SK-N-SH (cell line): ENCODE measurements at regions not wholly inside any gene's neighbourhood (a gene's known extent, or its start where the extent isn't known, plus 50 kb on each side); places are given as distances from the start of the nearest gene placed in this dataset.
A peak's percentile ranks its signal among the peaks of the same experiment; 100 is the strongest.

ENCODE experiments used
- CTCF ChIA-PET: fragments of 300-600, 350-600 bp; formaldehyde crosslinking; extraction: SDS; loops from one replicate; lab custom pipeline; 2021; lab: Yijun Ruan, JAX
- POLR2A ChIA-PET: fragments of 350-600 bp; sonication (Branson Sonifier 250); formaldehyde crosslinking; extraction: SDS; loops from one replicate; lab custom pipeline; 2020; ENCODE audit warnings: antibody characterized with exemption, inconsistent platforms; lab: Yijun Ruan, JAX
- DNase-seq: peaks from one replicate; pipeline ENCODE4 v3.0.0; 2012
- H2AFZ ChIP-seq: fragments of 200-600 bp; sonication (generic); 2 replicates; pipeline ENCODE4 v1.8.1; 2016; ENCODE audit warnings: antibody characterized with exemption, mild to moderate bottlenecking, low read depth
- H3F3A ChIP-seq: fragments of 200-600 bp; sonication (generic); replicated peaks from 2 replicates; pipeline ENCODE3; 2016; ENCODE audit warnings: antibody characterized with exemption, mild to moderate bottlenecking; ENCODE audit not compliant: insufficient read depth
- H3K27ac ChIP-seq, 2 experiments: fragments of 200-500 bp in 1 of 2; fragments of 200-600 bp in 1 of 2; sonication (Bioruptor generic) in 1 of 2; sonication (generic), shearing (Covaris generic) in 1 of 2; 2 replicates each; pipeline versions ENCODE4 v1.5.1 to v1.6.1; 2014 to 2016; ENCODE audit warnings: low read depth in 2 of 2, inconsistent platforms in 1 of 2, low read length in 1 of 2, mild to moderate bottlenecking in 1 of 2, mixed read lengths in 1 of 2
- H3K27me3 ChIP-seq: fragments of 200-600 bp; sonication (generic), shearing (Covaris generic); 2 replicates; pipeline ENCODE4 v1.6.1; 2016; ENCODE audit warnings: mixed run types; ENCODE audit not compliant: insufficient read depth
- H3K36me3 ChIP-seq, 2 experiments: fragments of 200-500 bp in 1 of 2; fragments of 200-600 bp in 1 of 2; sonication (Bioruptor generic) in 1 of 2; sonication (generic) in 1 of 2; replicated peaks in 1 of 2; 2 replicates each; pipeline versions ENCODE3 to v1.5.1; 2014 to 2016; ENCODE audit warnings: low read length in 1 of 2, mild to moderate bottlenecking in 1 of 2; ENCODE audit not compliant: insufficient read depth in 2 of 2, control insufficient read depth in 1 of 2
- H3K4me1 ChIP-seq, 2 experiments: fragments of 200-500 bp in 1 of 2; fragments of 200-600 bp in 1 of 2; sonication (Bioruptor generic) in 1 of 2; sonication (generic), shearing (Covaris generic) in 1 of 2; 2 replicates each; pipeline versions ENCODE4 v1.5.1 to v1.6.1; 2014 to 2016; ENCODE audit warnings: low read depth in 1 of 2, low read length in 1 of 2, mixed run types in 1 of 2; ENCODE audit not compliant: insufficient read depth in 2 of 2, control insufficient read depth in 1 of 2
- H3K4me2 ChIP-seq: fragments of 200-600 bp; sonication (generic), shearing (Covaris generic); 2 replicates; pipeline ENCODE4 v1.6.1; 2017; ENCODE audit warnings: mixed run types
- H3K4me3 ChIP-seq, 2 experiments: fragments of 200-500 bp in 1 of 2; fragments of 200-600 bp in 1 of 2; sonication (Bioruptor generic) in 1 of 2; sonication (generic), shearing (Covaris generic) in 1 of 2; 2 replicates each; pipeline versions ENCODE4 v1.5.1 to v1.8.1; 2014 to 2016; ENCODE audit warnings: low read depth in 2 of 2, inconsistent platforms in 1 of 2, low read length in 1 of 2, mild to moderate bottlenecking in 1 of 2, mixed read lengths in 1 of 2, moderate library complexity in 1 of 2
- H3K79me2 ChIP-seq: fragments of 200-600 bp; sonication (generic); 2 replicates; pipeline ENCODE4 v1.8.1; 2017; ENCODE audit warnings: mild to moderate bottlenecking; ENCODE audit not compliant: insufficient read depth
- H3K9ac ChIP-seq: fragments of 200-600 bp; sonication (generic); 2 replicates; pipeline ENCODE4 v1.6.1; 2017; ENCODE audit warnings: mixed run types
- H3K9me2 ChIP-seq: fragments of 200-600 bp; sonication (generic); 2 replicates; pipeline ENCODE4 v1.6.1; 2017; ENCODE audit warnings: mixed run types
- H3K9me3 ChIP-seq: fragments of 200-600 bp; sonication (generic); 2 replicates; pipeline ENCODE4 v1.6.1; 2017; ENCODE audit warnings: mixed run types, mild to moderate bottlenecking, moderate library complexity
- H4K20me1 ChIP-seq: fragments of 200-600 bp; sonication (generic); 2 replicates; pipeline ENCODE4 v1.6.1; 2017; ENCODE audit warnings: mild to moderate bottlenecking, mixed run types; ENCODE audit not compliant: insufficient read depth
- CHD2 ChIP-seq: fragments of 150-350 bp; IDR thresholded peaks from 2 replicates; pipeline ENCODE4 v1.6.1; 2018; ENCODE audit warnings: low read length; ENCODE audit not compliant: partially characterized antibody
- CTCF ChIP-seq: fragments of 200-600 bp; sonication (generic); IDR thresholded peaks from 2 replicates; pipeline ENCODE4 v1.6.1; 2017; ENCODE audit warnings: antibody characterized with exemption, mild to moderate bottlenecking, moderate library complexity
- ELF1 ChIP-seq: IDR thresholded peaks from 2 replicates; pipeline ENCODE4 v1.4.0; 2012
- EP300 ChIP-seq, 2 experiments: IDR thresholded peaks; 2 replicates each; pipeline versions ENCODE4 v1.4.0 to v1.6.1; 2012; ENCODE audit warnings: borderline replicate concordance in 1 of 2, low read depth in 1 of 2, low read length in 1 of 2
- FOSL2 ChIP-seq: IDR thresholded peaks from 2 replicates; pipeline ENCODE4 v1.4.0; 2012; ENCODE audit warnings: low read depth, mild to moderate bottlenecking, moderate library complexity, borderline replicate concordance
- FOXM1 ChIP-seq: IDR thresholded peaks from 2 replicates; pipeline ENCODE4 v1.4.0; 2012; ENCODE audit warnings: low read depth, mild to moderate bottlenecking
- GABPA ChIP-seq: IDR thresholded peaks from 2 replicates; pipeline ENCODE4 v1.4.0; 2012; ENCODE audit warnings: low read depth, mild to moderate bottlenecking
- GATA2 ChIP-seq: sonication (generic); formaldehyde crosslinking; IDR thresholded peaks from 2 replicates; pipeline ENCODE4 v1.5.0; 2020; ENCODE audit warnings: mild to moderate bottlenecking, missing genetic modification reagents
- IRF3 ChIP-seq: fragments of 150-350 bp; IDR thresholded peaks from 2 replicates; pipeline ENCODE4 v1.6.1; 2016; ENCODE audit warnings: mild to moderate bottlenecking, low read depth, low read length
- MXI1 ChIP-seq: IDR thresholded peaks from 2 replicates; pipeline ENCODE4 v1.6.1; 2012; ENCODE audit warnings: mild to moderate bottlenecking, low read depth, low read length, improper control_type of control experiment
- NFIC ChIP-seq: IDR thresholded peaks from 2 replicates; pipeline ENCODE4 v1.4.0; 2012; ENCODE audit warnings: borderline replicate concordance
- NRF1 ChIP-seq: IDR thresholded peaks from 2 replicates; pipeline ENCODE4 v1.6.1; 2012; ENCODE audit warnings: low read depth, mild to moderate bottlenecking, low read length
- PBX3 ChIP-seq: IDR thresholded peaks from 2 replicates; pipeline ENCODE4; 2012
- POLR2AphosphoS5 ChIP-seq: IDR thresholded peaks from 2 replicates; pipeline ENCODE4 v1.6.1; 2012; ENCODE audit warnings: low read depth, low read length
- RFX5 ChIP-seq: IDR thresholded peaks from 2 replicates; pipeline ENCODE4 v1.6.1; 2012; ENCODE audit warnings: mild to moderate bottlenecking, improper control_type of control experiment, low read length
- RXRA ChIP-seq: IDR thresholded peaks from 2 replicates; pipeline ENCODE4 v1.4.0; 2012; ENCODE audit warnings: low read depth, mild to moderate bottlenecking, borderline replicate concordance
- SIN3A ChIP-seq: IDR thresholded peaks from 2 replicates; pipeline ENCODE4 v1.6.1; 2012; ENCODE audit warnings: low read depth, mild to moderate bottlenecking, low read length, moderate library complexity, borderline replicate concordance
- TAF1 ChIP-seq: IDR thresholded peaks from 2 replicates; pipeline ENCODE4 v1.6.1; 2012; ENCODE audit warnings: low read depth, mild to moderate bottlenecking, low read length, moderate library complexity, borderline replicate concordance
- TCF12 ChIP-seq: IDR thresholded peaks from 2 replicates; pipeline ENCODE4 v1.4.0; 2012
- TEAD4 ChIP-seq: IDR thresholded peaks from 2 replicates; pipeline ENCODE4 v1.4.0; 2012; ENCODE audit warnings: mild to moderate bottlenecking, borderline replicate concordance; ENCODE audit not compliant: insufficient read depth
- USF1 ChIP-seq: IDR thresholded peaks from 2 replicates; pipeline ENCODE4 v1.4.0; 2012; ENCODE audit warnings: low read depth, borderline replicate concordance
- USF2 ChIP-seq: fragments of 150-350 bp; IDR thresholded peaks from 2 replicates; pipeline ENCODE4 v1.6.1; 2017; ENCODE audit warnings: antibody characterized with exemption, low read length, low read depth, borderline replicate concordance
- YY1 ChIP-seq: IDR thresholded peaks from 2 replicates; pipeline ENCODE4 v1.4.0; 2012; ENCODE audit warnings: low read depth, mild to moderate bottlenecking
- ZBTB33 ChIP-seq: IDR thresholded peaks from 2 replicates; pipeline ENCODE4 v1.4.0; 2012; ENCODE audit warnings: low read depth, borderline replicate concordance
- WGBS: methylation state at CpG from one replicate; pipeline ENCODE4 v1.1.6; 2017; ENCODE audit warnings: low lambda C conversion rate; 5-methylcytosine and 5-hydroxymethylcytosine counted together

- Histone ChIP-seq H3K27me3 (no peaks in the 10 kb centered on the region), H3K27ac (peak overlapping the region; percentile 57 to 61; a peak in 3 of 4 replicates), H3K4me3 (no peak overlapping the region), H3K4me2 (peak overlapping the region; percentile 53; the same call in 1 of the 2 replicates), H3K79me2 (no peaks in the 10 kb centered on the region), H3F3A (peaks cover 6% of the 10 kb centered on the region), H3K9me3 (no peaks in the 10 kb centered on the region), H3K9me2 (no peaks in the 10 kb centered on the region), H3K9ac (no peak overlapping the region), H3K4me1 (no peaks in the 10 kb centered on the region; a peak in 2 of 4 replicates), H4K20me1 (no peaks in the 10 kb centered on the region), H3K36me3 (no peaks in the 10 kb centered on the region), H2AFZ (peak overlapping the region; percentile 19; the same call in 1 of the 2 replicates)
- ChIA-PET POLR2A (no interaction called here), CTCF (interaction anchor here (1.6 kb wide), 1 partner anchor 15 kb away, joined by 5 read pairs; no protein-coding TSS in a partner anchor)
- 47% methylated on average over 7 of the region's 7 CpGs for WGBS
- no peak for DNase-seq
- no peak for TF ChIP-seq YY1
- no peak for TF ChIP-seq MXI1
- no peak for TF ChIP-seq USF2
- TF ChIP-seq RFX5 = no peak
- peak; percentile 38 for TF ChIP-seq CTCF
- peak; percentile 83; the same call in 1 of the 2 replicates for TF ChIP-seq POLR2AphosphoS5
- no peak for TF ChIP-seq CHD2
- TF ChIP-seq ELF1 = 0 out of 2 replicates have a peak, but pooled peaks have one; percentile 16
- no peak for TF ChIP-seq GABPA
- TF ChIP-seq SIN3A = 0 out of 2 replicates have a peak, but pooled peaks have one; percentile 36
- peak; percentile 82 for TF ChIP-seq FOSL2
- peak; percentile 86 for TF ChIP-seq TEAD4
- TF ChIP-seq GATA2 (CRISPR knock-in tag) = no peak
- TF ChIP-seq RXRA = no peak; the same call in 1 of the 2 replicates
- TF ChIP-seq TCF12 = peak; percentile 100
- TF ChIP-seq PBX3 = peak; percentile 89
- no peak for TF ChIP-seq NRF1
- no peak for TF ChIP-seq IRF3
- TF ChIP-seq TAF1 = no peak
- peak; percentile 74 for TF ChIP-seq NFIC
- TF ChIP-seq FOXM1 = peak; percentile 80
- peak; percentile 26; the same call in 1 of the 2 replicates for TF ChIP-seq USF1
- TF ChIP-seq EP300 (IDR thresholded peaks at IDR 0.05; ENCODE audit: borderline replicate concordance in 1 of 2, low read depth in 1 of 2, low read length in 1 of 2) = peak in 1 of 2 experiments; percentile 91; a peak in 2 of 4 replicates
- TF ChIP-seq ZBTB33 = peak; percentile 65; the same call in 1 of the 2 replicates
Measured at GRCh38 chr4:15327311-15328298, 100.2 kb upstream of the C1QTNF7 start.
